ENCODE measurements at regions not wholly inside any gene's neighbourhood (a gene's known extent, or its start where the extent isn't known, plus 50 kb on each side); places are given as distances from the start of the nearest gene placed in this dataset.
"Not testable (repeated sequence)": the region's sequence is repeated elsewhere in the genome, so short reads cannot be mapped to it uniquely, and the experiment has no call there.

GRCh38 chr13:89434624-89435023 is 1763.5 kb downstream of the SLITRK5 start:
- not testable (repeated sequence) for H3K4ac ChIP-seq (ENCODE audit: low read depth, low read length); H3K9ac ChIP-seq (ENCODE audit: low read length); H3K79me2 ChIP-seq (ENCODE audit: control insufficient read depth, insufficient read depth, low read length, poor library complexity); H3K27ac ChIP-seq (ENCODE audit: low read depth, low read length); H2BK5ac ChIP-seq (ENCODE audit: low read depth, low read length, poor library complexity); H2BK120ac ChIP-seq (ENCODE audit: insufficient read depth, low read length, poor library complexity); H4K8ac ChIP-seq (ENCODE audit: low read depth, low read length); H4K91ac ChIP-seq (ENCODE audit: low read depth, low read length); H2BK12ac ChIP-seq (ENCODE audit: low read length); H3K4me3 ChIP-seq (ENCODE audit: low read depth, low read length); H3K9me3 ChIP-seq (ENCODE audit: insufficient read depth, low read depth, low read length); H3K23ac ChIP-seq (ENCODE audit: low read length); H4K12ac ChIP-seq (ENCODE audit: low read depth, low read length); H3K36me3 ChIP-seq (ENCODE audit: control insufficient read depth in 1 of 2, insufficient read depth in 2 of 2, low read length in 2 of 2); H3K18ac ChIP-seq (ENCODE audit: low read length); H3K14ac ChIP-seq (ENCODE audit: low read length); H2AFZ ChIP-seq (ENCODE audit: insufficient read depth, low read length, poor library complexity); DNase-seq; H2AK5ac ChIP-seq (ENCODE audit: low read length); H3K27me3 ChIP-seq (ENCODE audit: insufficient read depth, low read length); H3K79me1 ChIP-seq (ENCODE audit: low read length); H3K4me1 ChIP-seq (ENCODE audit: control insufficient read depth in 1 of 2, insufficient read depth in 2 of 2, low read length in 2 of 2); H3K4me2 ChIP-seq (ENCODE audit: low read length)
- no CpG with 5 or more reads among the region's 4 CpGs for whole genome bisulfite sequencing (ENCODE audit: extremely low coverage, insufficient coverage, insufficient read length)

GRCh38 chr13:89454681-89455080 is 1783.5 kb downstream of the SLITRK5 start:
- Histone ChIP-seq H2AFZ (ENCODE audit: insufficient read depth, low read length, poor library complexity) (no peak overlapping the region), H3K4me1 (ENCODE audit: control insufficient read depth in 1 of 2, insufficient read depth in 2 of 2, low read length in 2 of 2) (peaks cover 0 to 2% of the 10 kb centered on the region in 2 experiments), H2BK120ac (ENCODE audit: insufficient read depth, low read length, poor library complexity) (no peak overlapping the region), H3K14ac (ENCODE audit: low read length) (no peak overlapping the region), H3K36me3 (ENCODE audit: control insufficient read depth in 1 of 2, insufficient read depth in 2 of 2, low read length in 2 of 2) (no peaks in the 10 kb centered on the region), H3K79me2 (ENCODE audit: control insufficient read depth, insufficient read depth, low read length, poor library complexity) (no peaks in the 10 kb centered on the region), H3K27ac (ENCODE audit: low read depth, low read length) (no peak overlapping the region), H3K27me3 (ENCODE audit: insufficient read depth, low read length) (no peaks in the 10 kb centered on the region), H4K8ac (ENCODE audit: low read depth, low read length) (no peak overlapping the region), H4K12ac (ENCODE audit: low read depth, low read length) (no peak overlapping the region), H2BK12ac (ENCODE audit: low read length) (no peak overlapping the region), H4K91ac (ENCODE audit: low read depth, low read length) (no peak overlapping the region), H2AK5ac (ENCODE audit: low read length) (no peak overlapping the region), H2BK5ac (ENCODE audit: low read depth, low read length, poor library complexity) (no peak overlapping the region), H3K4ac (ENCODE audit: low read depth, low read length) (no peak overlapping the region), H3K23ac (ENCODE audit: low read length) (no peak overlapping the region), H3K18ac (ENCODE audit: low read length) (no peak overlapping the region), H3K79me1 (ENCODE audit: low read length) (no peaks in the 10 kb centered on the region), H3K9me3 (ENCODE audit: insufficient read depth, low read depth, low read length) (no peaks in the 10 kb centered on the region), H3K4me3 (ENCODE audit: low read depth, low read length) (no peak overlapping the region), H3K9ac (ENCODE audit: low read length) (no peak overlapping the region), H3K4me2 (ENCODE audit: low read length) (no peak overlapping the region)
- DNase-seq: peak in 1 of 2 donors; percentile 62
- WGBS (ENCODE audit: extremely low coverage, insufficient coverage, insufficient read length): no CpG with 5 or more reads among the region's 2 CpGs

GRCh38 chr13:89455225-89455624 is 1784.1 kb downstream of the SLITRK5 start:
- no peaks in the 10 kb centered on the region for H3K36me3 ChIP-seq (ENCODE audit: control insufficient read depth in 1 of 2, insufficient read depth in 2 of 2, low read length in 2 of 2)
- no peak overlapping the region for H3K9ac ChIP-seq (ENCODE audit: low read length)
- H3K4me2 ChIP-seq (ENCODE audit: low read length): no peak overlapping the region
- no peaks in the 10 kb centered on the region for H3K79me1 ChIP-seq (ENCODE audit: low read length)
- no peak overlapping the region for H3K27ac ChIP-seq (ENCODE audit: low read depth, low read length)
- H4K12ac ChIP-seq (ENCODE audit: low read depth, low read length): no peak overlapping the region
- no peaks in the 10 kb centered on the region for H3K9me3 ChIP-seq (ENCODE audit: insufficient read depth, low read depth, low read length)
- no peak overlapping the region for H3K4me3 ChIP-seq (ENCODE audit: low read depth, low read length)
- no peak overlapping the region for H3K14ac ChIP-seq (ENCODE audit: low read length)
- H2BK12ac ChIP-seq (ENCODE audit: low read length): no peak overlapping the region
- no peak overlapping the region for H3K4ac ChIP-seq (ENCODE audit: low read depth, low read length)
- WGBS (ENCODE audit: extremely low coverage, insufficient coverage, insufficient read length): no CpG with 5 or more reads among the region's 1 CpG
- no peak overlapping the region for H4K91ac ChIP-seq (ENCODE audit: low read depth, low read length)
- no peak overlapping the region for H4K8ac ChIP-seq (ENCODE audit: low read depth, low read length)
- no peak overlapping the region for H2BK5ac ChIP-seq (ENCODE audit: low read depth, low read length, poor library complexity)
- no peak for DNase-seq
- no peak overlapping the region for H2AK5ac ChIP-seq (ENCODE audit: low read length)
- H3K4me1 ChIP-seq (ENCODE audit: control insufficient read depth in 1 of 2, insufficient read depth in 2 of 2, low read length in 2 of 2): peaks cover 0 to 2% of the 10 kb centered on the region in 2 experiments
- no peak overlapping the region for H3K18ac ChIP-seq (ENCODE audit: low read length)
- H3K79me2 ChIP-seq (ENCODE audit: control insufficient read depth, insufficient read depth, low read length, poor library complexity): no peaks in the 10 kb centered on the region
- no peak overlapping the region for H3K23ac ChIP-seq (ENCODE audit: low read length)
- H2AFZ ChIP-seq (ENCODE audit: insufficient read depth, low read length, poor library complexity): no peak overlapping the region
- no peak overlapping the region for H2BK120ac ChIP-seq (ENCODE audit: insufficient read depth, low read length, poor library complexity)
- no peaks in the 10 kb centered on the region for H3K27me3 ChIP-seq (ENCODE audit: insufficient read depth, low read length)

- WGBS (ENCODE audit: extremely low coverage, insufficient coverage, insufficient read length): no CpG with 5 or more reads among the region's 2 CpGs
- H3K36me3 ChIP-seq (ENCODE audit: control insufficient read depth in 1 of 2, insufficient read depth in 2 of 2, low read length in 2 of 2): no peaks in the 10 kb centered on the region
- H2BK5ac ChIP-seq (ENCODE audit: low read depth, low read length, poor library complexity): no peak overlapping the region
- H3K4ac ChIP-seq (ENCODE audit: low read depth, low read length): no peak overlapping the region
- H3K27ac ChIP-seq (ENCODE audit: low read depth, low read length): no peak overlapping the region
- no peak overlapping the region for H4K8ac ChIP-seq (ENCODE audit: low read depth, low read length)
- H3K27me3 ChIP-seq (ENCODE audit: insufficient read depth, low read length): no peaks in the 10 kb centered on the region
- no peak overlapping the region for H3K9ac ChIP-seq (ENCODE audit: low read length)
- no peaks in the 10 kb centered on the region for H3K79me2 ChIP-seq (ENCODE audit: control insufficient read depth, insufficient read depth, low read length, poor library complexity)
- no peak overlapping the region for H4K12ac ChIP-seq (ENCODE audit: low read depth, low read length)
- no peak overlapping the region for H3K14ac ChIP-seq (ENCODE audit: low read length)
- H3K79me1 ChIP-seq (ENCODE audit: low read length): no peaks in the 10 kb centered on the region
- no peak overlapping the region for H2BK12ac ChIP-seq (ENCODE audit: low read length)
- H3K23ac ChIP-seq (ENCODE audit: low read length): no peak overlapping the region
- no peak overlapping the region for H4K91ac ChIP-seq (ENCODE audit: low read depth, low read length)
- no peak overlapping the region for H2AFZ ChIP-seq (ENCODE audit: insufficient read depth, low read length, poor library complexity)
- no peak overlapping the region for H3K4me3 ChIP-seq (ENCODE audit: low read depth, low read length)
- H3K4me2 ChIP-seq (ENCODE audit: low read length): no peak overlapping the region
- no peak overlapping the region for H2AK5ac ChIP-seq (ENCODE audit: low read length)
- H3K9me3 ChIP-seq (ENCODE audit: insufficient read depth, low read depth, low read length): no peaks in the 10 kb centered on the region
- DNase-seq: peak; percentile 32 to 53
- no peak overlapping the region for H3K18ac ChIP-seq (ENCODE audit: low read length)
- H3K4me1 ChIP-seq (ENCODE audit: control insufficient read depth in 1 of 2, insufficient read depth in 2 of 2, low read length in 2 of 2): peaks cover 0 to 2% of the 10 kb centered on the region in 2 experiments
- H2BK120ac ChIP-seq (ENCODE audit: insufficient read depth, low read length, poor library complexity): no peak overlapping the region
Observed at GRCh38 chr13:89455741-89456140, 1784.6 kb downstream of the SLITRK5 start.

All from trophoblast cell (in vitro differentiated cells and primary cell).